ENCODE measurements at regions not wholly inside any gene's neighbourhood (a gene's known extent, or its start where the extent isn't known, plus 50 kb on each side); places are given as distances from the start of the nearest gene placed in this dataset.

- no peak for DNase-seq
Observed at GRCh38 chr3:29201604-29202003, 79.3 kb upstream of the RBMS3 start.

DNA sequence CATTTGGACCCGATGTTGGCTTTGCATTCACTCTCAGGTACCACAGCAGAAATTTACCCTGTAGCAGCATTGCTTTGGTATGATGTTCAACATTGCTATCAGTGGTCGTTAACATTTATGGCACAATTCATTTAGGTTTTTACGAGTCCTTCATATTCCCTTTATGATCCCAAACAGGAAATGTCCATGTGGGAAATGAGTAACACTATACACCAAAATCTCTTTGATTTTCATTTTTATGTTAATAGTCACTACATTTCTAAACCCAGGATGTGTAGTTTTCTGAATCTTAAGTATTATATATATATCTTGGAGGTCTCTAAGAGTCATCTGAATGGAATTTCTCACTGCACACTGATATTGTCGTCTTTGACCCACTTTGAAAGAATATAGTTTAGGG is 78.5 kb upstream of the RBMS3 start:
- DNase-seq: no peak

DNA sequence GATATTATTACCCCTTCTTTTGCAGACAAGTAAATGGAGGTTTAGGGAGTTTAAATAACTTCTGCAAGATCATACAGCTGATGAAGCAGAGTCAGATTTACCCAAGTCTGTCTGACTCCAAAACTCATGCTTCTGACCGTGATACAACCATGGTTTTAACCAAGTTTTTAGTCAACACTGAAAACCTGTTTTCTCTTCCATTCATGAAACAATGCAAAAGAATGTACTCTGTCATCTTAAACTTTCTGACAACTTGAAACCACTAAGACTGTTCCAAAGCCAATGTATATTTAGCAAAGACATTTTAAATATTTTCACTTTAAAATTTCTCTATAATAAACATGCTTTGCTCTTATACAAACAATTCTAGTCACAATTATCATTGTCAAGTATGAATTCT is 77.0 kb upstream of the RBMS3 start:
- no peak for DNase-seq

DNA sequence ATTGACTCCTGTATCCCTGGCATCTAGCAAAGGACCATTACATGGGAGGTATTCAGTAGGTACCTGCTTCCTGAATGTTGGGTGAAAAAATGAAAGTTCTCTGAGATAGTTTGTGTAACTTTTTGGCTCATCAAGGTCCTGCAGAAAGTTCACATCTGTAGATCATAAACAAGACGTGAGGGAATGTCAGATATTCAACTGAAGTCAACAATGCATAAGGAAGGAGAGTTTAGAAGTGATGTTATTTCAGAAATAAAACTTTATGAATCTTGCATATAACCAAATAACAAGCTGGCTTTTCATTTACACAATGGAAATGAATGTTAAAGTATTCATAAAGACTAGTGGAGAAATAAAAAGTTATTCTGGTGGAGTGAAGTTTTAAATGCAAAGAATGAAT is 73.4 kb upstream of the RBMS3 start:
- DNase-seq: no peak

DNA sequence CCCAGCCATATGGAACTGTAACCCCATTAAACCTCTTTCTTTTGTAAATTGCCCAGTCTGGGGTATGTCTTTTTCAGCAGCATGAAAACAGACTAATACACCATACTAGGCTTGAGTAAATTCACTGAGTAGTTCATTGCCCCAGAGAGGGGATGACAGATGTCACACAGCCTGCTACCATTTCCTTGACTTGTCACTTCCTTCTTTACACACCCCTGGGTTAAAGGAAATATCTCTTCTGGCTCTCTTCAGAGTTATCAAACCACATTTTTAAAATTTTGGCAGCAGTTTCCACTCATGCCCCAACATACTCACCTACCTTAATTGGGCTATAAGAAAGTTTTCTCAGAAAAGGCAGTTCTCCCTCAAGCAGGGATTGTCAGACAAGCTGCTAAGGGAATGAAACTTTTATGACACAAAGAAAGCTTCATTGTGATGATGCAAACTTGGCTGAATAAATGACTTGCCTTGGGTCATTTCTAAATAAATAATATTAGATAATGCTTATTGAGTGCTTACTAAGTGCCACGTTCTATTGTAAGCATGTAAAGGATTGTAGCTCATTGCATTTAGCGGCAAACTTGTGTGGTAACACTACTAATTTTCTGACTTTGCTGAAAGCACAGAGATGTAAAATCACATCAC is 68.0 kb upstream of the RBMS3 start:
- no peak for DNase-seq

GRCh38 chr3:29214009-29214658 is 66.7 kb upstream of the RBMS3 start:
- DNase-seq: no peak

GRCh38 chr3:29215948-29216347 is 64.9 kb upstream of the RBMS3 start:
- DNase-seq: no peak

GRCh38 chr3:29226706-29227105 is 54.2 kb upstream of the RBMS3 start:
- no peak for DNase-seq

DNA sequence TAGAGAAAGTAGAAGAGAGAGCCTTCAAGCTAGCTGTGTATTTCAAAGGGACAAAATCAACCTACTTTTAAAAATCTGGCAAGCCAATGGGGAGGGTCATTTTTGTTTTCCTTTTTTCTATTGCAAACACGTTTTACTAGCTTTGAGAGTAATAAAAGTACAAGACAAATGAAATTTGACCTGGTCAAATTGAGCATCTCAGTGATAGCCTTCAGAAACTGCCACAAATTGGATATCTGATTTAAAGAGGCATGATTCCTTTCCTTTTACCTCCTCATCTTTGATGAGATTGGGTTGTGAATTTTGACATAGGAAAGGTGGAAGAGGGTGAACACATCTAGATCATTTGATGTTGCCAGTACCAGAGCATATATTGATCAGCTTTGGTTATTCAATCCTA is 53.6 kb upstream of the RBMS3 start:
- DNase-seq: no peak
